ENCODE measurements at regions not wholly inside any gene's neighbourhood (a gene's known extent, or its start where the extent isn't known, plus 50 kb on each side); places are given as distances from the start of the nearest gene placed in this dataset.

DNA sequence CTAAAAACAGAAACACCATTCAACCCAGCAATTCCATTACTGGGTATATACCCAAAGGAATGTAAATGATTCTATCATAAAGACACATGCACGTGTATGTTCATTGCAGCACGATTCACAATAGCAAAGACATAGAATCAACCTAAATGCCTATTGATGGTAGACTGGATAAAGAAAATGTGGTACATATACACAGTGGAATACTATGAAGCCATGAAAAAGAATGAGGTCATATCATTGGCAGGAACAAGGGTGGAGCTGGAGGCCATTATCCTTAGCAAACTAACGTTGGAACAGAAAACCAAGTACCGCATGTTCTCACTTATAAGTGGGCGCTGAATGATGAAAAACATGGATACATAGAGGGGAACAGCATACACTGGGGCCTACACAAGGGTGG lies 77.2 kb upstream of the MYOCD start:
- Histone ChIP-seq H3K4me1 (ENCODE audit: insufficient read depth, low read length, poor library complexity, severe bottlenecking) (no peaks in the 10 kb centered on the region), H3K9me3 (ENCODE audit: low read depth, low read length, poor library complexity, severe bottlenecking) (no peaks in the 10 kb centered on the region), H3K27me3 (replicated peaks; ENCODE audit: insufficient read depth, low read depth, low read length, poor library complexity) (no peaks in the 10 kb centered on the region), H3K36me3 (ENCODE audit: insufficient read depth, low read length, poor library complexity, severe bottlenecking) (no peaks in the 10 kb centered on the region), H3K27ac (ENCODE audit: low read depth, low read length, poor library complexity, severe bottlenecking) (no peak overlapping the region), H3K4me3 (ENCODE audit: low read depth, low read length, poor library complexity, severe bottlenecking) (no peak overlapping the region)
- intact Hi-C loops (cut with micrococcal nuclease; ENCODE audit: unreplicated experiment): no loop called here
- ChIA-PET CTCF (no interaction called here), POLR2A (ENCODE audit: low non-redundant PET) (no interaction called here)
- no TSS peak for BruUV-seq (replicated peaks)
- no peak for TF ChIP-seq EZH2 (IDR thresholded peaks at IDR 0.05; ENCODE audit: borderline replicate concordance, low read depth, low read length, poor library complexity, severe bottlenecking)
- TF ChIP-seq, protein P1, sequence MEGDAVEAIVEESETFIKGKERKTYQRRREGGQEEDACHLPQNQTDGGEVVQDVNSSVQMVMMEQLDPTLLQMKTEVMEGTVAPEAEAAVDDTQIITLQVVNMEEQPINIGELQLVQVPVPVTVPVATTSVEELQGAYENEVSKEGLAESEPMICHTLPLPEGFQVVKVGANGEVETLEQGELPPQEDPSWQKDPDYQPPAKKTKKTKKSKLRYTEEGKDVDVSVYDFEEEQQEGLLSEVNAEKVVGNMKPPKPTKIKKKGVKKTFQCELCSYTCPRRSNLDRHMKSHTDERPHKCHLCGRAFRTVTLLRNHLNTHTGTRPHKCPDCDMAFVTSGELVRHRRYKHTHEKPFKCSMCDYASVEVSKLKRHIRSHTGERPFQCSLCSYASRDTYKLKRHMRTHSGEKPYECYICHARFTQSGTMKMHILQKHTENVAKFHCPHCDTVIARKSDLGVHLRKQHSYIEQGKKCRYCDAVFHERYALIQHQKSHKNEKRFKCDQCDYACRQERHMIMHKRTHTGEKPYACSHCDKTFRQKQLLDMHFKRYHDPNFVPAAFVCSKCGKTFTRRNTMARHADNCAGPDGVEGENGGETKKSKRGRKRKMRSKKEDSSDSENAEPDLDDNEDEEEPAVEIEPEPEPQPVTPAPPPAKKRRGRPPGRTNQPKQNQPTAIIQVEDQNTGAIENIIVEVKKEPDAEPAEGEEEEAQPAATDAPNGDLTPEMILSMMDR (conservative IDR thresholded peaks at IDR 0.05; ENCODE audit: low read depth, low read length): no peak
- no peak for DNase-seq (ENCODE audit: low spot score)

DNA sequence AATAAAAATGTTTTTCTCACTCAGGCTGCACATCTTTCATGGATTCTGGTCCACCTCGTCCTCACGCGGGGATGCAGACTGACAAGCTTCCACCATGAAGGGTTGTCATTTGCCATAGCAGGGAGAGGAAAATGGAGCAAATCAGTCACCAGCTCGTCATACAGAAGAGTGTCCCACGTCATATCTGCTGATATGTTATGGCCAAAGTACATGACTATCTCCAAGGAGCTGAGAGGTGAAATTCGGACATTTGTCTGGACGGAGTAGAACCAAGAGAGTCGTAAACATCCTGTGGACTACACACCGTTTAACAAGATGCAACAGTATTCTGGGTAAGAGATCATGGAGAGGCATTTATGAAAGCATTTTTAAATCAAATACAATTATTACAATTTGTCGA lies 75.3 kb upstream of the MYOCD start:
- intact Hi-C loops (cut with micrococcal nuclease; ENCODE audit: unreplicated experiment): no loop called here
- TF ChIP-seq, protein P1 (conservative IDR thresholded peaks at IDR 0.05; ENCODE audit: low read depth, low read length): no peak
- TF ChIP-seq EZH2 (IDR thresholded peaks at IDR 0.05; ENCODE audit: borderline replicate concordance, low read depth, low read length, poor library complexity, severe bottlenecking): no peak
- CTCF ChIA-PET: no interaction called here

DNA sequence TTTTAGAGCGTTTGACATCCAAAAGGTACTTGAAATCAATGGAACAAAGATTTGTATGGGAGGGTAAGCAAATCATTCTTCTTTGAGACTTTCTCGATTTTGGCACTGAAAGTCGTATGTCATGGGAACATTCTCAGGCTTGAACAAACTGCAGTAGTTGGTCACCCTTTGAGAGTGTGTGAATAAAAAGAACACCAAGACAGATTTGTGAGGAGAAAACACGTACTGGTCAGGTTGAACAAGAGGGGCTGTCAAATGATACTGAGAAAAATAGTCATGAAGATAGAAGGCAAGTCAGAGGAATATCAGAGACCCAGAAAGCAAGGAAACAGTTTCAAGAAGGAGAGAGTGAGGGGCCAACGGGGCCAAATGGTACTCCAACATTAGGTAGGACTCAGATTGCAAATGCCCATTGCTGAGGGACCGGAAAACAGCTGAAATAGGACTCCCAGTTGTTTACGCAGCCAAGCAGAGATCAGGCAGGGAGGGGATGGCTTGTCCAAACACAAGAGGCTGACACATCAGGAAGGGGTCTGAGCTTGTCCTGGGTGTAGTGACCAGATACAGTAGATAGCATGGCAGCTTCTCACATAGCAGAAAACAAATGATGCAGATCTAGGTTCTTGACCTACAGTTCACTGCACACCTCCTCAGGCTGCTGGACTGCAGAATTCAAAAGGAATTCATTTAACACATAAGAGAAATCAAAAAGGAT lies 74.5 kb upstream of the MYOCD start:
- BruUV-seq (replicated peaks): no TSS peak
- Histone ChIP-seq H3K4me1 (ENCODE audit: insufficient read depth, low read length, poor library complexity, severe bottlenecking) (no peaks in the 10 kb centered on the region), H3K36me3 (ENCODE audit: insufficient read depth, low read length, poor library complexity, severe bottlenecking) (no peaks in the 10 kb centered on the region), H3K27ac (ENCODE audit: low read depth, low read length, poor library complexity, severe bottlenecking) (no peak overlapping the region), H3K27me3 (replicated peaks; ENCODE audit: insufficient read depth, low read depth, low read length, poor library complexity) (no peaks in the 10 kb centered on the region), H3K9me3 (ENCODE audit: low read depth, low read length, poor library complexity, severe bottlenecking) (no peaks in the 10 kb centered on the region), H3K4me3 (ENCODE audit: low read depth, low read length, poor library complexity, severe bottlenecking) (no peak overlapping the region)
- DNase-seq (ENCODE audit: low spot score): no peak
- no peak for TF ChIP-seq EZH2 (IDR thresholded peaks at IDR 0.05; ENCODE audit: borderline replicate concordance, low read depth, low read length, poor library complexity, severe bottlenecking)
- TF ChIP-seq, protein P1 (conservative IDR thresholded peaks at IDR 0.05; ENCODE audit: low read depth, low read length): no peak
- CTCF ChIA-PET: no interaction called here
- POLR2A ChIA-PET (ENCODE audit: low non-redundant PET): no interaction called here
- intact Hi-C loops (cut with micrococcal nuclease; ENCODE audit: unreplicated experiment): no loop called here

More for the DNA sequence above, 75.3 kb upstream of the MYOCD start:
- no peak for DNase-seq (ENCODE audit: low spot score)
- Histone ChIP-seq H3K9me3 (ENCODE audit: low read depth, low read length, poor library complexity, severe bottlenecking) (no peaks in the 10 kb centered on the region), H3K36me3 (ENCODE audit: insufficient read depth, low read length, poor library complexity, severe bottlenecking) (no peaks in the 10 kb centered on the region), H3K27me3 (replicated peaks; ENCODE audit: insufficient read depth, low read depth, low read length, poor library complexity) (no peaks in the 10 kb centered on the region), H3K4me1 (ENCODE audit: insufficient read depth, low read length, poor library complexity, severe bottlenecking) (no peaks in the 10 kb centered on the region), H3K27ac (ENCODE audit: low read depth, low read length, poor library complexity, severe bottlenecking) (no peak overlapping the region), H3K4me3 (ENCODE audit: low read depth, low read length, poor library complexity, severe bottlenecking) (no peak overlapping the region)
- POLR2A ChIA-PET (ENCODE audit: low non-redundant PET): no interaction called here
- BruUV-seq (replicated peaks): no TSS peak
